NT2/D1 (cell line): ENCODE measurements at regions not wholly inside any gene's neighbourhood (a gene's known extent, or its start where the extent isn't known, plus 50 kb on each side); places are given as distances from the start of the nearest gene placed in this dataset.
"Not testable (repeated sequence)": the region's sequence is repeated elsewhere in the genome, so short reads cannot be mapped to it uniquely, and the experiment has no call there.

Experiments
- DNase-seq: peaks from one replicate; pipeline ENCODE4 v3.0.0-alpha.2; 2011; ENCODE audit warnings: low read depth, low spot score
- H3K27me3 ChIP-seq: 2 replicates; pipeline ENCODE4 v1.6.0; 2011; ENCODE audit warnings: mild to moderate bottlenecking; ENCODE audit not compliant: insufficient read length, insufficient read depth
- H3K36me3 ChIP-seq: 2 replicates; pipeline ENCODE4 v1.6.1; 2011; ENCODE audit warnings: mild to moderate bottlenecking, low read length, mixed read lengths; ENCODE audit not compliant: insufficient read depth, insufficient read length
- H3K4me1 ChIP-seq: 2 replicates; pipeline ENCODE4 v1.5.1; 2011; ENCODE audit not compliant: insufficient read depth, insufficient read length
- H3K4me3 ChIP-seq: 2 replicates; pipeline ENCODE4 v1.5.1; 2011; ENCODE audit warnings: low read depth; ENCODE audit not compliant: insufficient read length
- H3K9ac ChIP-seq: 2 replicates; pipeline ENCODE4 v1.6.0; 2011; ENCODE audit warnings: low read depth; ENCODE audit not compliant: insufficient read length
- H3K9me3 ChIP-seq: 2 replicates; pipeline ENCODE4 v1.5.1; 2011; ENCODE audit warnings: mild to moderate bottlenecking, low read length; ENCODE audit not compliant: insufficient read depth
- SUZ12 ChIP-seq: IDR thresholded peaks from 2 replicates; pipeline ENCODE4 v1.6.1; 2011; ENCODE audit not compliant: insufficient read length, insufficient read depth; ENCODE audit errors: extremely low read depth
- YY1 ChIP-seq: IDR thresholded peaks from 2 replicates; pipeline ENCODE4 v1.6.1; 2011; ENCODE audit not compliant: insufficient read length, insufficient read depth
- ZNF274 ChIP-seq: IDR thresholded peaks from 2 replicates; pipeline ENCODE4 v1.6.1; 2011; ENCODE audit warnings: mild to moderate bottlenecking, low read depth, low read length

GRCh38 chr7:79923953-79924352 lies 210.7 kb upstream of the GNAI1 start:
- H3K36me3 ChIP-seq, result no peaks in the 10 kb centered on the region
- no peak for TF ChIP-seq SUZ12
- no peak for TF ChIP-seq YY1
- no peak for TF ChIP-seq ZNF274
- no peak overlapping the region for H3K9ac ChIP-seq
- no peaks in the 10 kb centered on the region for H3K9me3 ChIP-seq
- H3K4me3 ChIP-seq, result no peak overlapping the region
- no peak for DNase-seq
- H3K27me3 ChIP-seq, result no peaks in the 10 kb centered on the region
- no peaks in the 10 kb centered on the region for H3K4me1 ChIP-seq

DNA sequence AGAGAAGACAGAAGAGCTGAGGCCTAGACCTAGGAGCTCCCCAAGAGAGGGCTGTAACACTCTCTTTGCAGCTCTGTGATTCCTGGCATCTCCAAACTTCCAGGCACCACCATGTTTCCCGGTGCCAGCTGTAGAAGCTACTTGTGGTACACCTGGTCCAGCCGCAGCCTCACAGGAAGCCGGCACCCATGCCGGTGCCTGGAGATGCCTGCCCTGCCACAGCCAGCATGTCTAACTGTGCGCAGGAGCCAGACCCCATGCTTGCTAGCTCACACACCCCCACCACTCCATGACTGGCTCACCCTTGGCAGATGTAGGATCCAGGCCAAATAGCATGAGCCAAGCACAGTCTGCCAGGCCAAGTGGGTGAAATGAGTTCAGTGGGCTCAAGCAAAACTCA lies 211.7 kb upstream of the GNAI1 start:
- H3K27me3 ChIP-seq, result no peaks in the 10 kb centered on the region
- no peak for DNase-seq
- TF ChIP-seq YY1 (no peak), SUZ12 (no peak), ZNF274 (no peak)
- no peak overlapping the region for H3K4me3 ChIP-seq
- H3K36me3 ChIP-seq, result no peaks in the 10 kb centered on the region
- no peak overlapping the region for H3K9ac ChIP-seq
- no peaks in the 10 kb centered on the region for H3K9me3 ChIP-seq
- no peaks in the 10 kb centered on the region for H3K4me1 ChIP-seq

- H3K4me3 ChIP-seq, result no peak overlapping the region
- no peaks in the 10 kb centered on the region for H3K9me3 ChIP-seq
- no peak overlapping the region for H3K9ac ChIP-seq
- TF ChIP-seq ZNF274 (no peak), SUZ12 (no peak), YY1 (no peak)
- H3K27me3 ChIP-seq, result no peaks in the 10 kb centered on the region
- H3K4me1 ChIP-seq, result no peaks in the 10 kb centered on the region
- no peaks in the 10 kb centered on the region for H3K36me3 ChIP-seq
- DNase-seq, result no peak
These were observed 212.7 kb upstream of the GNAI1 start for GRCh38 chr7:79921976-79922375.

DNA sequence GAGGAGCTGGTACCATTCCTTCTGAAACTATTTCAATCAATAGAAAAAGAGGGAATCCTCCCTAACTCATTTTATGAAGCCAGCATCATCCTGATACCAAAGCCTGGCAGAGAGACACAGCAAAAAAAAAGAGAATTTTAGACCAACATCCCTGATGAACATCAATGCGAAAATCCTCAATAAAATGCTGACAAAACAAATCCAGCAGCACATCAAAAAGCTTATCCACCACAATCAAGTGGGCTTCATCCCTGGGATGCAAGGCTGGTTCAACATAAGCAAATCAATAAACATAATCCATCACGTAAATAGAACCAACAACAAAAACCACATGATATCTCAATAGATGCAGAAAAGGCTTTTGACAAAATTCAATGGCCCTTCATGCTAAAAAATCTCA lies 216.0 kb upstream of the GNAI1 start:
- not testable (repeated sequence) for H3K9me3 ChIP-seq, H3K9ac ChIP-seq, H3K36me3 ChIP-seq, H3K27me3 ChIP-seq, H3K4me3 ChIP-seq, DNase-seq, H3K4me1 ChIP-seq

GRCh38 chr7:79915346-79915745 lies 219.3 kb upstream of the GNAI1 start:
- not testable (repeated sequence) for H3K9ac ChIP-seq, H3K27me3 ChIP-seq, H3K4me3 ChIP-seq, DNase-seq, H3K4me1 ChIP-seq, H3K9me3 ChIP-seq, H3K36me3 ChIP-seq

- Histone ChIP-seq H3K36me3 (no peaks in the 10 kb centered on the region), H3K9ac (no peak overlapping the region), H3K4me1 (no peaks in the 10 kb centered on the region), H3K27me3 (no peaks in the 10 kb centered on the region), H3K4me3 (no peak overlapping the region), H3K9me3 (peaks cover 6% of the 10 kb centered on the region; the same call in 1 of the 2 replicates)
- no peak for DNase-seq
- TF ChIP-seq SUZ12 (no peak), YY1 (no peak), ZNF274 (no peak)
These were observed 222.4 kb upstream of the GNAI1 start for GRCh38 chr7:79912213-79912633.

GRCh38 chr7:79911420-79911819 lies 223.2 kb upstream of the GNAI1 start:
- Histone ChIP-seq H3K36me3 (no peaks in the 10 kb centered on the region), H3K9ac (no peak overlapping the region), H3K9me3 (peaks cover 6% of the 10 kb centered on the region; the same call in 1 of the 2 replicates), H3K27me3 (no peaks in the 10 kb centered on the region), H3K4me3 (no peak overlapping the region), H3K4me1 (no peaks in the 10 kb centered on the region)
- no peak for DNase-seq
- TF ChIP-seq ZNF274 (no peak), YY1 (no peak)

DNA sequence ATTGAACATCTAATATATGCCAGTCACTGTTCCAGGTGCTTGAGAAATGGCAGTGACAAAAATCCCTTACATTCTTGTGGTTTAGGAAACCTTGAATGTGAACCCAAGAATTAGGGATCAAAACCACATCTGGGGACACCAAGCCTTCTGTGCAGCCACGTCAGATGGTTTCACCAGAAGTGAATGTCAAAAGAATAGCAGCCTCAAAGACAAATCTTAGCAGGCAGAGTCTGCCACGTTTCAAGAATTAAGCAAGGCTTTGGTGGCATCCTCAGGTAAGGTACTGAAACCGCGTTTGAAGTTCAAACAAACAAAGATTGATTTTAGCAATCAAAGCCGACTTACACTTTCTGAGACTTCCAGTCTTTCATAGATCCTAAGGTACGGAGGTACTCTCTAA lies 225.5 kb upstream of the GNAI1 start:
- H3K9ac ChIP-seq, result no peak overlapping the region
- no peak for DNase-seq
- H3K9me3 ChIP-seq, result no peaks in the 10 kb centered on the region
- no peaks in the 10 kb centered on the region for H3K4me1 ChIP-seq
- no peak overlapping the region for H3K4me3 ChIP-seq
- TF ChIP-seq YY1, result no peak
- H3K27me3 ChIP-seq, result no peaks in the 10 kb centered on the region
- no peaks in the 10 kb centered on the region for H3K36me3 ChIP-seq
